NT2/D1 (cell line): ENCODE measurements at regions not wholly inside any gene's neighbourhood (a gene's known extent, or its start where the extent isn't known, plus 50 kb on each side); places are given as distances from the start of the nearest gene placed in this dataset.

Experiments
- DNase-seq: peaks from one replicate; pipeline ENCODE4 v3.0.0-alpha.2; 2011; ENCODE audit warnings: low read depth, low spot score
- H3K27me3 ChIP-seq: 2 replicates; pipeline ENCODE4 v1.6.0; 2011; ENCODE audit warnings: mild to moderate bottlenecking; ENCODE audit not compliant: insufficient read length, insufficient read depth
- H3K36me3 ChIP-seq: 2 replicates; pipeline ENCODE4 v1.6.1; 2011; ENCODE audit warnings: mild to moderate bottlenecking, low read length, mixed read lengths; ENCODE audit not compliant: insufficient read depth, insufficient read length
- H3K4me1 ChIP-seq: 2 replicates; pipeline ENCODE4 v1.5.1; 2011; ENCODE audit not compliant: insufficient read depth, insufficient read length
- H3K4me3 ChIP-seq: 2 replicates; pipeline ENCODE4 v1.5.1; 2011; ENCODE audit warnings: low read depth; ENCODE audit not compliant: insufficient read length
- H3K9ac ChIP-seq: 2 replicates; pipeline ENCODE4 v1.6.0; 2011; ENCODE audit warnings: low read depth; ENCODE audit not compliant: insufficient read length
- H3K9me3 ChIP-seq: 2 replicates; pipeline ENCODE4 v1.5.1; 2011; ENCODE audit warnings: mild to moderate bottlenecking, low read length; ENCODE audit not compliant: insufficient read depth
- SUZ12 ChIP-seq: IDR thresholded peaks from 2 replicates; pipeline ENCODE4 v1.6.1; 2011; ENCODE audit not compliant: insufficient read length, insufficient read depth; ENCODE audit errors: extremely low read depth
- YY1 ChIP-seq: IDR thresholded peaks from 2 replicates; pipeline ENCODE4 v1.6.1; 2011; ENCODE audit not compliant: insufficient read length, insufficient read depth
- ZNF274 ChIP-seq: IDR thresholded peaks from 2 replicates; pipeline ENCODE4 v1.6.1; 2011; ENCODE audit warnings: mild to moderate bottlenecking, low read depth, low read length

GRCh38 chr2:217363470-217363869 is 503.6 kb upstream of the TNP1 start:
- Histone ChIP-seq H3K4me1 (peaks cover 2% of the 10 kb centered on the region), H3K4me3 (no peak overlapping the region), H3K36me3 (no peaks in the 10 kb centered on the region), H3K27me3 (no peaks in the 10 kb centered on the region), H3K9ac (no peak overlapping the region), H3K9me3 (no peaks in the 10 kb centered on the region)
- no peak for DNase-seq
- TF ChIP-seq YY1 (no peak), ZNF274 (no peak), SUZ12 (no peak)

GRCh38 chr2:217362710-217363109 is 502.8 kb upstream of the TNP1 start:
- H3K36me3 ChIP-seq: no peaks in the 10 kb centered on the region
- no peaks in the 10 kb centered on the region for H3K9me3 ChIP-seq
- H3K9ac ChIP-seq: no peak overlapping the region
- H3K4me3 ChIP-seq: no peak overlapping the region
- DNase-seq: no peak
- H3K27me3 ChIP-seq: no peaks in the 10 kb centered on the region
- peaks cover 2% of the 10 kb centered on the region for H3K4me1 ChIP-seq
- no peak for TF ChIP-seq YY1
- TF ChIP-seq SUZ12: no peak
- TF ChIP-seq ZNF274: no peak

DNA sequence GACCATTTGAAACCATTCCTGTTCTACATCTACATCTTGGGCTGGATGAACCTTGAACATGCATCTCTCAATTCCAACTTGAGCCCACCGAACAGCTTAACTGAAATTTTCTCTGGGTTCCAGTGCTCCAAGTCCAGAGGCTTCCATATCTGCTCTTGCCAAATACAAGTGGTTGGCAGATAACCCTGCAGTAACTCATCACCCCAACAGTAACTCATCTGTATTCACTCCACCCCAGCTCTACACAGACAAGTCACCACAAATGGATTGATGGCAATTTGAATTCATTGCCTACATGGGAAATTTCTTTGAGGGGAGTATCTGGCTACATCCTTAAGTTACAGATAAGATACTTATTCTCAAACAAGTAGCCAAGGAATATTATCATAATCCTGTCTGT is 502.4 kb upstream of the TNP1 start:
- H3K4me3 ChIP-seq: no peak overlapping the region
- no peak for TF ChIP-seq ZNF274
- TF ChIP-seq YY1: no peak
- H3K36me3 ChIP-seq: no peaks in the 10 kb centered on the region
- DNase-seq: no peak
- peaks cover 2% of the 10 kb centered on the region for H3K4me1 ChIP-seq
- no peaks in the 10 kb centered on the region for H3K9me3 ChIP-seq
- H3K9ac ChIP-seq: no peak overlapping the region
- H3K27me3 ChIP-seq: no peaks in the 10 kb centered on the region

GRCh38 chr2:217361483-217361880 is 501.6 kb upstream of the TNP1 start:
- Histone ChIP-seq H3K36me3 (no peaks in the 10 kb centered on the region), H3K4me1 (peaks cover 2% of the 10 kb centered on the region), H3K4me3 (no peak overlapping the region), H3K27me3 (no peaks in the 10 kb centered on the region), H3K9me3 (no peaks in the 10 kb centered on the region), H3K9ac (no peak overlapping the region)
- TF ChIP-seq YY1: no peak
- TF ChIP-seq ZNF274: no peak
- no peak for TF ChIP-seq SUZ12
- DNase-seq: no peak

DNA sequence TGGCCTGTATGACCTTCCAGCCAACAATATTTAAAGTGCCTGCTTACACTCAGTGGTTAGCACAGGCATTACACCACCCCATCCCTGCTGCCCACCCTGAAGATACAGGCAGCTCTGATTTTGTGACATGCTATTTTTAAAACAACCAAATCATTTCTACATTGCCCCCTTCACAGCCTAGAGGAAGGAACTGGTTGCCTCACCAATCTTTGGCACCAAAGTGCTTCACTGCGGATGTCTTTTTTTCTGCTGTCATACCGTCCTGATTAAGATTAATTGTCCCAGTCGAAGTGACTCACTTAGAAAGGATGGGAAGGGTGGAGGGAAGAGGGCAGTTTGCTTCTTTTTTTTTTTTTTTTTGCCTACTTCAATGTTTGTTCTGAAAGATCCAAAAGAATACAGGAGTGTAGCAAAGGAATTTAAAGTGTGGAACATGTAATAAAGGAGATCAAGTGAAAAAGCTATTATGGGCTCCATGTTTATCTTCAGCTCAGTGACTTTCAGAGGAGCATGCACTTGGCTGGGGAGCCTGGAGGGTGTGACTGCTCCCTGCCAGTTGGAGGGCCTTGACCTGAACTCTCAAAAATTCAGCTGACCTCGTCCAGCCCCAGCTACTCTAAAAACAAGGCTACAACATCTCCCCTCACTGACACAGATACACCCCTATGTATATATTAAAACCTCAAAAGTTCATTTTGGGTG is 501.1 kb upstream of the TNP1 start:
- DNase-seq: no peak

DNA sequence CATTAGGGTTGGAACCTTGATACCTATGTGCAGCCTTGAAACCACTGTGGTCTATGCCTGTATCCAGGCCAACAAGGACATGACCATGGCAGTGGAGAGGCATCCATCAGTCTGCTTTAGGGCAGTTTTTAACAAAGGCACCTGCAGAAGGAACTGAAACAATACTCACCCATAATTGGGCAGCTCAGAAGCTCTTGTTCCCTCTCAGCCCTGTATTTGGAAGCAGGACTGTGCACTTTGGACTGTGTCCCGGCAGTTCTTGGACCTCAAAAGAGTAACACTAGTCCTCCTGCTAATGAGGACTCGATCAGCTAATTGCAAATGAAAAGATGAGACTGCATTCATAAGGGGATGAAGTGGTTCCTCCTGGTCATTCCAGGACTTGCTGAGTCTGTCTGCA is 500.2 kb upstream of the TNP1 start:
- DNase-seq: no peak
- no peak overlapping the region for H3K4me3 ChIP-seq
- no peaks in the 10 kb centered on the region for H3K36me3 ChIP-seq
- H3K9ac ChIP-seq: no peak overlapping the region
- peaks cover 2% of the 10 kb centered on the region for H3K4me1 ChIP-seq
- no peaks in the 10 kb centered on the region for H3K9me3 ChIP-seq
- TF ChIP-seq ZNF274 (no peak), YY1 (no peak), SUZ12 (no peak)
- no peaks in the 10 kb centered on the region for H3K27me3 ChIP-seq

More for the DNA sequence above, 501.1 kb upstream of the TNP1 start:
- H3K4me1 ChIP-seq: peaks cover 2% of the 10 kb centered on the region
- TF ChIP-seq SUZ12 (no peak), YY1 (no peak), ZNF274 (no peak)
- no peaks in the 10 kb centered on the region for H3K36me3 ChIP-seq
- H3K4me3 ChIP-seq: no peak overlapping the region
- no peak overlapping the region for H3K9ac ChIP-seq
- H3K9me3 ChIP-seq: no peaks in the 10 kb centered on the region
- H3K27me3 ChIP-seq: no peaks in the 10 kb centered on the region

- no peaks in the 10 kb centered on the region for H3K36me3 ChIP-seq
- TF ChIP-seq SUZ12: no peak
- TF ChIP-seq ZNF274: no peak
- TF ChIP-seq YY1: no peak
- H3K9ac ChIP-seq: no peak overlapping the region
- no peak for DNase-seq
- H3K4me1 ChIP-seq: peaks cover 2% of the 10 kb centered on the region
- no peak overlapping the region for H3K4me3 ChIP-seq
- no peaks in the 10 kb centered on the region for H3K27me3 ChIP-seq
- no peaks in the 10 kb centered on the region for H3K9me3 ChIP-seq
Observed at GRCh38 chr2:217357886-217358620, 498.2 kb upstream of the TNP1 start.
